ENCODE measurements at regions not wholly inside any gene's neighbourhood (a gene's known extent, or its start where the extent isn't known, plus 50 kb on each side); places are given as distances from the start of the nearest gene placed in this dataset.
"Not testable (repeated sequence)": the region's sequence is repeated elsewhere in the genome, so short reads cannot be mapped to it uniquely, and the experiment has no call there.

- Histone ChIP-seq H3K4me1 (ENCODE audit: low read length) (no peaks in the 10 kb centered on the region), H3K36me3 (replicated peaks; ENCODE audit: low read depth, low read length) (no peaks in the 10 kb centered on the region), H4K20me1 (ENCODE audit: insufficient read depth, low read length) (no peaks in the 10 kb centered on the region), H3K9me3 (ENCODE audit: insufficient read depth, low read length) (no peaks in the 10 kb centered on the region), H3K79me2 (ENCODE audit: low read length) (no peaks in the 10 kb centered on the region), H3K27me3 (ENCODE audit: low read depth, low read length) (0 out of 2 replicates have a peak, but pooled peaks cover 4% of the 10 kb centered on the region), H2AFZ (ENCODE audit: low read depth, low read length) (no peak overlapping the region), H3K4me3 (ENCODE audit: low read length) (no peak overlapping the region), H3K4me2 (ENCODE audit: low read length) (no peak overlapping the region), H3K27ac (ENCODE audit: low read length) (no peak overlapping the region), H3K9ac (ENCODE audit: low read length) (no peak overlapping the region)
- TF ChIP-seq, protein P1, sequence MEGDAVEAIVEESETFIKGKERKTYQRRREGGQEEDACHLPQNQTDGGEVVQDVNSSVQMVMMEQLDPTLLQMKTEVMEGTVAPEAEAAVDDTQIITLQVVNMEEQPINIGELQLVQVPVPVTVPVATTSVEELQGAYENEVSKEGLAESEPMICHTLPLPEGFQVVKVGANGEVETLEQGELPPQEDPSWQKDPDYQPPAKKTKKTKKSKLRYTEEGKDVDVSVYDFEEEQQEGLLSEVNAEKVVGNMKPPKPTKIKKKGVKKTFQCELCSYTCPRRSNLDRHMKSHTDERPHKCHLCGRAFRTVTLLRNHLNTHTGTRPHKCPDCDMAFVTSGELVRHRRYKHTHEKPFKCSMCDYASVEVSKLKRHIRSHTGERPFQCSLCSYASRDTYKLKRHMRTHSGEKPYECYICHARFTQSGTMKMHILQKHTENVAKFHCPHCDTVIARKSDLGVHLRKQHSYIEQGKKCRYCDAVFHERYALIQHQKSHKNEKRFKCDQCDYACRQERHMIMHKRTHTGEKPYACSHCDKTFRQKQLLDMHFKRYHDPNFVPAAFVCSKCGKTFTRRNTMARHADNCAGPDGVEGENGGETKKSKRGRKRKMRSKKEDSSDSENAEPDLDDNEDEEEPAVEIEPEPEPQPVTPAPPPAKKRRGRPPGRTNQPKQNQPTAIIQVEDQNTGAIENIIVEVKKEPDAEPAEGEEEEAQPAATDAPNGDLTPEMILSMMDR (IDR thresholded peaks at IDR 0.05; ENCODE audit: low read depth, low read length) = no peak
- no peak for TF ChIP-seq EZH2phosphoT487 (IDR thresholded peaks at IDR 0.05; ENCODE audit: low read depth)
Observed at GRCh38 chr9:129451089-129451656, 169.7 kb downstream of the C9orf50 start.

- H3K9me3 ChIP-seq (ENCODE audit: insufficient read depth, low read length) = no peaks in the 10 kb centered on the region
- H3K27ac ChIP-seq (ENCODE audit: low read length) = no peak overlapping the region
- H3K4me1 ChIP-seq (ENCODE audit: low read length) = no peaks in the 10 kb centered on the region
- no peak overlapping the region for H3K4me3 ChIP-seq (ENCODE audit: low read length)
- no peaks in the 10 kb centered on the region for H3K79me2 ChIP-seq (ENCODE audit: low read length)
- no peaks in the 10 kb centered on the region for H4K20me1 ChIP-seq (ENCODE audit: insufficient read depth, low read length)
- H3K4me2 ChIP-seq (ENCODE audit: low read length) = no peak overlapping the region
- TF ChIP-seq, protein P1 (IDR thresholded peaks at IDR 0.05; ENCODE audit: low read depth, low read length) = no peak
- no peak for TF ChIP-seq EZH2phosphoT487 (IDR thresholded peaks at IDR 0.05; ENCODE audit: low read depth)
- no peak overlapping the region for H3K9ac ChIP-seq (ENCODE audit: low read length)
- H3K36me3 ChIP-seq (replicated peaks; ENCODE audit: low read depth, low read length) = no peaks in the 10 kb centered on the region
- H2AFZ ChIP-seq (ENCODE audit: low read depth, low read length) = no peak overlapping the region
- H3K27me3 ChIP-seq (ENCODE audit: low read depth, low read length) = no peaks in the 10 kb centered on the region
Observed at GRCh38 chr9:129449066-129449465, 171.8 kb downstream of the C9orf50 start.

GRCh38 chr9:129446828-129447550, 173.9 kb downstream of the C9orf50 start:
- Histone ChIP-seq H3K79me2 (ENCODE audit: low read length) (no peaks in the 10 kb centered on the region), H3K27me3 (ENCODE audit: low read depth, low read length) (no peaks in the 10 kb centered on the region), H3K36me3 (replicated peaks; ENCODE audit: low read depth, low read length) (no peaks in the 10 kb centered on the region), H2AFZ (ENCODE audit: low read depth, low read length) (no peak overlapping the region), H4K20me1 (ENCODE audit: insufficient read depth, low read length) (no peaks in the 10 kb centered on the region), H3K27ac (ENCODE audit: low read length) (no peak overlapping the region), H3K4me2 (ENCODE audit: low read length) (no peak overlapping the region), H3K9ac (ENCODE audit: low read length) (no peak overlapping the region), H3K4me3 (ENCODE audit: low read length) (no peak overlapping the region), H3K4me1 (ENCODE audit: low read length) (no peaks in the 10 kb centered on the region), H3K9me3 (ENCODE audit: insufficient read depth, low read length) (no peaks in the 10 kb centered on the region)
- TF ChIP-seq EZH2phosphoT487 (IDR thresholded peaks at IDR 0.05; ENCODE audit: low read depth) = no peak
- TF ChIP-seq, protein P1 (IDR thresholded peaks at IDR 0.05; ENCODE audit: low read depth, low read length) = no peak

DNA sequence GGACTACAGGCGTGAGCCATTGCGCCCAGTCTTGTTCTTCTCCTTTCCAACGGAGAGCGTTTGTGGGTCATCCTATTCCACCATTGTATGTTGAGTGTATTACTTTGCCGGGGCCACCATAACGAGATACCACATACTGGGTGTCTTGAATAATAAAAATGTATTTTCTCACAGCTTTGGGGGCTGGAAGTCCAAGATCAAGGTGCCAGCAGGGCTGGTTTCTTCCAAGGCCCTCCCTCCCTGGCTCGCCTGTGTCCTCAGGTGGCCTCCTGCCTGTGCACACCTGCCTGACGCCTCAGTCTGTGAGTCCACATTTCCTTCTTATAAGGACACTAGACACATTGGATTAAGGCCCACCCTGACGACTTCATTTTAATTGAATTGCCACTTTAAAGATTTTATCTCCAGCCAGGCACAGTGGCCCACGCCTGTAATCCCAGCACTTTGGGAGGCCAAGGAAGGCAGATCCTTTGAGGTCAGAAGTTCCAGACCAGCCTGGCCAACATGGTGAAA, 175.1 kb downstream of the C9orf50 start:
- no peak for TF ChIP-seq EZH2phosphoT487 (IDR thresholded peaks at IDR 0.05; ENCODE audit: low read depth)
- TF ChIP-seq, protein P1 (IDR thresholded peaks at IDR 0.05; ENCODE audit: low read depth, low read length) = no peak

GRCh38 chr9:129443515-129444164, 177.3 kb downstream of the C9orf50 start:
- not testable (repeated sequence) for H3K4me1 ChIP-seq (ENCODE audit: low read length); H3K27me3 ChIP-seq (ENCODE audit: low read depth, low read length); H3K27ac ChIP-seq (ENCODE audit: low read length); H2AFZ ChIP-seq (ENCODE audit: low read depth, low read length); H3K79me2 ChIP-seq (ENCODE audit: low read length); H3K4me2 ChIP-seq (ENCODE audit: low read length); H4K20me1 ChIP-seq (ENCODE audit: insufficient read depth, low read length); H3K9me3 ChIP-seq (ENCODE audit: insufficient read depth, low read length); H3K4me3 ChIP-seq (ENCODE audit: low read length); H3K36me3 ChIP-seq (replicated peaks; ENCODE audit: low read depth, low read length); H3K9ac ChIP-seq (ENCODE audit: low read length)

More for the DNA sequence above, 175.1 kb downstream of the C9orf50 start:
- H3K9me3 ChIP-seq (ENCODE audit: insufficient read depth, low read length) = no peaks in the 10 kb centered on the region
- no peak overlapping the region for H3K4me3 ChIP-seq (ENCODE audit: low read length)
- H3K79me2 ChIP-seq (ENCODE audit: low read length) = no peaks in the 10 kb centered on the region
- H3K27me3 ChIP-seq (ENCODE audit: low read depth, low read length) = no peaks in the 10 kb centered on the region
- no peaks in the 10 kb centered on the region for H3K4me1 ChIP-seq (ENCODE audit: low read length)
- H3K4me2 ChIP-seq (ENCODE audit: low read length) = no peak overlapping the region
- H2AFZ ChIP-seq (ENCODE audit: low read depth, low read length) = no peak overlapping the region
- H3K9ac ChIP-seq (ENCODE audit: low read length) = no peak overlapping the region
- H3K27ac ChIP-seq (ENCODE audit: low read length) = no peak overlapping the region
- H3K36me3 ChIP-seq (replicated peaks; ENCODE audit: low read depth, low read length) = no peaks in the 10 kb centered on the region
- no peaks in the 10 kb centered on the region for H4K20me1 ChIP-seq (ENCODE audit: insufficient read depth, low read length)
